ENCODE measurements at regions not wholly inside any gene's neighbourhood (a gene's known extent, or its start where the extent isn't known, plus 50 kb on each side); places are given as distances from the start of the nearest gene placed in this dataset.

GRCh38 chr10:128499956-128500355 lies 373.7 kb upstream of the MKI67 start:
- no peak for DNase-seq

- no peak for DNase-seq
These were observed 374.4 kb upstream of the MKI67 start for GRCh38 chr10:128500642-128501041.

- no peak for DNase-seq
These were observed 379.1 kb upstream of the MKI67 start for GRCh38 chr10:128505346-128505745.

- DNase-seq, result no peak
These were observed 380.2 kb upstream of the MKI67 start for GRCh38 chr10:128506423-128506822.

DNA sequence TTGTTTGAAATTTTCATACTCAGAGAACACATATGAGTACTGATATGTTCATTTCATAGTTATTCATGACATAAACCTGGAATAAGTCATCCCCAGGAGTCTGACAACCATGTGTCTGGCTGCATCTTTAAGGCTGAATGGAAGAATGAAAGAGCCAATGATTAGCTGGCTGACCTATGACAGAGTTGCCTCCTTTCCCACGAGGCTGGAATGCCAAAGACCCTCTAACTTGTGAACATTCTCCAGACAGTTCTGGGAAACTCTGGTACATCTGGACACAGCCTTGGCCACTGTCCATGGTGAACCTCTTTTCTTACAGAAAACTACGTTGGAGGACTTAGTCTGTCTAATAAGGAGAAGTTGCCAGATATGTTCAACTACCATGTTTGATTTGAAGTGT lies 380.8 kb upstream of the MKI67 start:
- no peak for DNase-seq

DNA sequence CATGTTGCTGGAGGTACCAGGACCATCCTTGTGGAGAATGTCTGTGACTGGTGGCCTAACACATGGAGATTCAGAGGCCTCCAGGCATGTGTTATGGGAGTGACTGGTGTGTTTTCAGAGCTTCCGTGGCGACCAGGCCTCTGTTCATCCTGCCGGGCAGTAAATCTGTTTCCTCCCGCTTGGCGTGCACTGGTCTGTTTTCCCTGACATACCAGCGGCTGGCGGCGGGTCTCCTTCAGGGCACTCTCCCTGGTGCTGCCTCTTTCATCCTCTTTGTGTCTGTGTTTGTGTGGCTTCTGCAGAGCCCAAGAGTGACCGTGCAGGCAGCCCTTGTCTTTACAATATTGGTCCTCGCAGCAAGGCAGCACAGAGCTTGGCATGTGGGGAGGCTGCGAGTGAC lies 385.1 kb upstream of the MKI67 start:
- no peak for DNase-seq

GRCh38 chr10:128512767-128513166 lies 386.5 kb upstream of the MKI67 start:
- no peak for DNase-seq

DNA sequence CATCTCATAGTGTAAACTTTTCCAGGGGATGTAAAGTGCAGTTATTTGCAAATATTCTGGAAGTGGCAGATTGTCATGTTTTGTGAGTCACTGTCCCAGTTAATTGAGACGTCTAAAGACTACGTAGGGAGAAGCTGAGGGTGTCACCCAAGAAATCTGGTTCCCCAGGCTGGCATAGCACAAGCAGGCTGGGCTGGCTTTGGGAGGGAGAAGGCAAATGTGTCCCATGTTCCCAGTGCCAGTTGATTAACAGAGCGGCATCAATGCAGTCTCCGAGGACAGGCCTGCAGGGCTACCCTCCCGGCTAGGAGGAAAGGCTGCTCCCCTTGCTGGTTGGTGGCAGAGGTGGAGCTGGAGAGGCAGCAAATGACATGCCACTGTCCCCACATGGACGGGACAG lies 388.3 kb upstream of the MKI67 start:
- DNase-seq, result no peak

- no peak for DNase-seq
These were observed 390.0 kb upstream of the MKI67 start for GRCh38 chr10:128516180-128516579.

- DNase-seq, result no peak
These were observed 390.9 kb upstream of the MKI67 start for GRCh38 chr10:128517167-128517566.

DNA sequence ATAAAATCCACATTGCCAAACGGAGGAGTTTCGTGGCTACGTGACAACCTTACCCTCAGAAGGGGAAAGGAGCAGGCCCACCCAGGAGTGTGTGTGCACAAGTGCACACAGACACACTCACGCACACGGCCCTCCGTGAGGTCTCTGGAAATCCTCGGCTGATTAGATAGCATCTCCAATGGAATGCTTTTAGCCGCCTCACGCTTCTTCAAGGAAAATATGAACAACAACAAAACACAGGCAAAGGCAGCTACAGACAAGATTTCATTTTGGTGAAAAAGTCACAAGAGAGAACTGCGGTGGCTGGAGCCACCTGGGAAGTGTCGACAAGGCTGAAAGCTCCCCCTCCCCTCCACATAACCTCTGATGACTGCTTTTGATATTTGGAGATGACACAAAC lies 391.8 kb upstream of the MKI67 start:
- DNase-seq, result no peak

DNA sequence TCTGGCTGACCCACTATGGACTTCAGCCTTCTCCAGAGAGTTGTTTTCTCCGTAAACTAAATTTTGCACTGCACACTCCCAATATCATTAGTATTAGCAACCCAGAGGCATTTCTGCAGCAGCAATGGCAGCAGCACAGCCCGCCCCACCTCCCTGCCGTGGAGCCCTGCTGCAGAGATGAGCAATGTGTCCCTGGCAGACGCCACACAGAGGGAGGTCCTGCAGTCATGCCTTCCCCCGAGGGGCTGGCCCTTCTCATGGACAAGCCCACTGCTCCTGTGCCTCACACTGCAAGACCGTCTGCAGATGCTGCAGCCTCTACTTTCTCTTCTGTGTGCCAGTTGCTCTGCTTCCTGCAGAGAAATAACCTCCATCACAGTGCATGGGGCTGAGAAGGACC lies 393.4 kb upstream of the MKI67 start:
- DNase-seq, result no peak

- DNase-seq, result no peak
These were observed 394.1 kb upstream of the MKI67 start for GRCh38 chr10:128520211-128520815.

DNA sequence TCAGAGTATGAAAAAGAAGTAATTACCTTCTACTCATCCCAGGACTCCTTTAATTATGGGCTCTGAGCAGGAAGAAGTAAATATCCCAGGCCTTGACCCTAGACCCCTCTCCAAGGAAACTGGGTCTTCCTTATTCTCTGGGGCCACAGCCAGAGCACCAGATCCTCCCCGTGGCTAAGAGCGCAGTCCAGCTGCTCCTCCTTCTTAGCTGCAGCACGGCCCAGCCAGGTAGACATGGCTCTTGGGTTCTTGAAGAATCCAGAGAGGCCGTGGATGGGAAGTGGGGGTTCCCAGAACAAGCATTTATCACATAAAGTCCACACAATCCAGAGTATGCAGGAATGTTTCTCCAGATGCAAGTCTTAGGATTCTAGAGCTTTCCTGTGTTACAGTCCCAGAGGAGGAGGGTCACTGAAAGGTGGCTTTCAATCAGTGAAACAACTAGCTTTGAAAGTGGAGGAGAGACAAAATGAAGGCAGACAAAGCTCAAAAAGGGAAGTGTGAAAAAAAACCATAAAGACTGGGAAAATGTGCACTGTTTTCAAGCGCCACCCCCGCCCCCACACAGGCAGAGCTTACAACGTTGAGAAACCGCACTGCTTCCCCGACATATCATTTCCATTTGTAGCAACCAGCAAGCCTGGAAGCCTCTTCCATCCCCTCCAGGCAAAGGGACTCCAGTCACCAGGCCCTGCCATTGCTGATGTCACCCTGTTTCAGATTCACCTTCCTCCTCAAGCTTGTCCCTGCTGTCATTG lies 396.5 kb upstream of the MKI67 start:
- no peak for DNase-seq

DNA sequence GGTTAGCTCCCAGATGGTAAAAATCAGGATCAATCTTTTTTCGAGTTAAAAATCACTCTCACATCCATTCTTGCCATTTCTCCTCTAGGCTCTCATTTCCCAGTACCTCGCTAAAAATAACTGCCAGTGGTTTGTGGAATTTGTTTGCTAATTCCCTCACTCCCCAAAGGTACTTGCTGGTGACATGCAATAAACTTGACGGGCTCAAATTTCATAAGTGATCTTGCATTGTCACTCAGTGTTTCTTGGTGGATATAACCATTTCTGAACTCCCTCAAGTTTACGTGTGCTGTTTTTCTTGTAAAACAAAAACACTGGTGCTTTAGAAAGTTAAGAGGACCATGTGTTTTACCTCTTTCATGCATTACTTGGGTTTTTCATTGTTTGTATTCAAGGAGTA lies 399.2 kb upstream of the MKI67 start:
- DNase-seq, result no peak

GRCh38 chr10:128525936-128526335 lies 399.7 kb upstream of the MKI67 start:
- DNase-seq, result no peak

- DNase-seq, result no peak
These were observed 400.7 kb upstream of the MKI67 start for GRCh38 chr10:128526791-128527375.

DNA sequence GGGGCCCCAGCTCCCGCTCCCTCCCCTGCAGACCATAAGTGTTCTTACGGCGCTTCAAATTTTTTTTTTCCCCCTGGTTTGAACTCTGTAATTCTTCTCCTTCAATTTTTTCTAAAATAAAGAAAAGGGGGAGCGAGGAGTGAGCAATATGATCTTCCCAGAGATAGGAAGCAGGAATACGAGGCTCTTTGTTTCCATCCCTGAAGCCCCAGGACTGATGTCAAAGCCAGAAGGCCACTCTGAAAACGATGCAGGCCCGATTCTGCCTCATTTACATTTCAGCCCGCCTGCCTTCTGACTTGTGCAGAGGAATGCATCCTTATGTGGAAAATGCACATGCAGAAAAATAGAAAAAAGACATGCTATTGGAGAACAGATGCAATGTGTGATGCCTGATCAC lies 401.5 kb upstream of the MKI67 start:
- no peak for DNase-seq

- DNase-seq, result no peak
These were observed 401.9 kb upstream of the MKI67 start for GRCh38 chr10:128528167-128528566.

GRCh38 chr10:128528781-128529180 lies 402.6 kb upstream of the MKI67 start:
- DNase-seq, result no peak

GRCh38 chr10:128529225-128529624 lies 403.0 kb upstream of the MKI67 start:
- DNase-seq, result no peak

- no peak for DNase-seq
These were observed 404.1 kb upstream of the MKI67 start for GRCh38 chr10:128530301-128530700.

DNA sequence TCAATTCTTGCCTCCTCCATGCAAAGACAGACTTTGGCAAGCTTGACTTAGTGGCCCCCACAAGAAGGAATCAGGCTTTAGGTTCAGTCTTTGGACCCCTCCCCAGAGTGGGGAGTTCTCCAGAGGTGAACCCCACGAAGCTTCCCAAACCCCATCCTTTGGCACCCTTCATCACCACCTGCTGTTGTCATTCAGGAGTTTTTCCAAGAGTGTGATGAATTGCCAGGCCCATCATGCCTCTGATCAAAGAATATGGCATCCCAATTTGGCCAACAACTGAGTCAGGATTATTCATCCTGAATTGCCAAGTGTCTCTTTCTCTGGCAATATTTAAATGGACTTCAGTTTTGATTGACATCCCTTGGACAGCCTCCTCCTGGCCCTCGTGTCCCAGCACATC lies 404.7 kb upstream of the MKI67 start:
- no peak for DNase-seq

DNA sequence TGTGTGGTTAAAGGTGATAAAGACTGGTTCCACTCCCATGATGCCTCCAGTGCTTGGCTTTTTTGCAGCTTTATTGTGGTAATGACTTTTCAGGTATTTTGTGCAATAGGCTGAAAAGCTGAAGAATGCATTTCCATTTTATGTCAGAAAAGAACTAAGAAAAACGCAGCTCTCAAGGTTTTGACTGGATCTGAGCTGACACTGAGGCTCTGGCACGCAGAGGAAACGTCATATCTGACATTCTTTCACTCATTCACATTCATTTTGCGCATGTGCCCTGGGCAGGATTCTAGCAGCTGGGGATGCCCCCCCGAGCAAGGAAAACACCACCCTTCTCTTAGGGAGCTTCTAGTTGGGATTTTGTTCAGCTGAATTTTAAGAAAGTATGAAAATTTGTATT lies 408.5 kb upstream of the MKI67 start:
- no peak for DNase-seq

DNA sequence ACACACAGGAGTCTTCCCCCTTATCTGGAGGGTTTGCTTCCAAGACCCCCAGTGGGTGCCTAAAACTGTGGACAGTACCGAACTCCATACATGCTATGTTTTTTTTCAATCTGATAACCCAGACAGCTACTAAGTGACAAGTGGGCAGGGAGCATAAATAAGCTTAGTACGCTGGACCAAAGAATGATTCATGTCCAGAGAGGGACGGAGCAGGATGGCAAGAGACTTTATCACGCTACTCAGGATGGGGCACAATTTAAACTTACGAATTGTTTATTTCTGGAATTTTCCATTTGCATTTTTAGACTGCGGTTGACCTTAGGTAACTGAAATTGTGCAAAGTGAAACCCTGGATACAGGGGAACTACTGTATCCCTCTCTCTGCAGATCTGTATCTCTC lies 410.0 kb upstream of the MKI67 start:
- no peak for DNase-seq

Data from activated CD4-positive, alpha-beta T cell treated with anti-CD3 and anti-CD28 coated beads, Interleukin-2, amount 50 U/mL, for 48 hours (primary cell).